ENCODE measurements at regions not wholly inside any gene's neighbourhood (a gene's known extent, or its start where the extent isn't known, plus 50 kb on each side); places are given as distances from the start of the nearest gene placed in this dataset.

DNA sequence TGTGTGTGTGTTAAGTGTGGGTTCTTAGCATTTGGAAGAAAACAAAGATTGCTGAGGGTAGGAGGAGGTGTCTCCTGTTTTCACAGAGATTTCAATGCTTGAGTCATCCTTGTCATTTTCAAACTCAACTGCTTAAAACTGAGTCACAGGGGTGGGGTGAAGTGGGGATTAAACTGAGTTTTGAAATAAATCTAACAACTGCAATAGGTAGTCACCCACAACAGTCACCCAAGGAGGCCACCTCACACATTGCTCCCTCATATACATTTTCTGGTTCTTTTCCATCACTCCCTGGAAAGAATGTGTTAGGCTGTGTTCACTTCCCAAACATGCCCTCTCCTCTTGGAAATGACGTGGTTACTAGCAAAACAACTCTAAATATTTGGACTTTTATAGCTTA is 187.7 kb upstream of the CMC1 start (continued):
- TF ChIP-seq EZH2phosphoT487 (IDR thresholded peaks at IDR 0.05; ENCODE audit: borderline replicate concordance) (no peak), POLR2A (IDR thresholded peaks at IDR 0.05; ENCODE audit: borderline replicate concordance, extremely low read depth, insufficient read depth, insufficient read length) (no peak), RAD21 (IDR thresholded peaks at IDR 0.05; ENCODE audit: low read depth) (no peak)

DNA sequence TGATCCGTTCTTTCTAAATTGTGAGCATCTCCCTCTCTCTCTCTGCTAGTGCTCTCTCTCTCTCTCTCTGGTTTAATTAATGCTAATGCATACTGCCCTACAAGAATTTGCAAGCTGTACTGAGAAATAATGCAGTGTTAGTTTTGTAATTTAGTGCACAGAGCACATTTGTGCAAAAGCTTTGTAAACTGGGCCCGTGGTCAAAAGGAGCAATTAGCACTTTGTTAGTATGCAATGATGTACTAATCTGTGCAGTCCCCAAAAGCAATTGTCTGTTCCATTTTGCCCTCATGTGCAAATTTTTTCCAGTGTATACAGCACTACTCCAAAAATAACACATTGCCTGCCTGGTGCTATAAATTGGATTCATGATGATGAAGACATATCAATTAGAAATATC is 184.6 kb upstream of the CMC1 start:
- Histone ChIP-seq H4K20me1 (ENCODE audit: insufficient read depth) (no peaks in the 10 kb centered on the region), H3K79me2 (ENCODE audit: insufficient read depth, low read length) (peaks cover 5% of the 10 kb centered on the region; the same call in 1 of the 2 replicates), H3K27me3 (ENCODE audit: insufficient read depth, low read length) (no peaks in the 10 kb centered on the region), H2AFZ (ENCODE audit: low read depth, low read length, poor library complexity, severe bottlenecking) (no peak overlapping the region), H3K4me3 (replicated peaks in 1 of 2; ENCODE audit: low read depth in 1 of 2, low read length in 2 of 2) (no peak overlapping the region), H3K9me3 (ENCODE audit: control insufficient read depth in 1 of 2, insufficient read depth in 1 of 2, low read depth in 1 of 2, low read length in 2 of 2) (no peaks in the 10 kb centered on the region), H3K27ac (ENCODE audit: low read depth, low read length) (no peak overlapping the region), H3K36me3 (ENCODE audit: control insufficient read depth in 1 of 2, insufficient read depth in 2 of 2, low read length in 2 of 2) (no peaks in the 10 kb centered on the region), H3K4me2 (ENCODE audit: low read length) (no peak overlapping the region), H3K9ac (ENCODE audit: low read length) (no peak overlapping the region), H3K9me2 (ENCODE audit: insufficient read depth) (no peaks in the 10 kb centered on the region), H3K4me1 (ENCODE audit: control insufficient read depth in 1 of 2, insufficient read depth in 2 of 2, low read length in 2 of 2) (peaks cover 0 to 40% of the 10 kb centered on the region in 2 experiments; a peak in 2 of 4 replicates)
- BruUV-seq (replicated peaks), result no TSS peak
- CTCF ChIA-PET, result no interaction called here
- intact Hi-C loops (cut with micrococcal nuclease), result loop anchor here (10.0 kb wide), 1 partner anchor 288 kb away; the partner anchor contains the start of genes AZI2 and ZCWPW2
- no peak for DNase-seq (ENCODE audit: low read depth, low spot score)
- TF ChIP-seq EGR1 (IDR thresholded peaks at IDR 0.05; ENCODE audit: low read depth) (no peak), SP1 (IDR thresholded peaks at IDR 0.05; ENCODE audit: low read depth) (no peak), ZFX (IDR thresholded peaks at IDR 0.05) (no peak)
- TF ChIP-seq, protein P1, sequence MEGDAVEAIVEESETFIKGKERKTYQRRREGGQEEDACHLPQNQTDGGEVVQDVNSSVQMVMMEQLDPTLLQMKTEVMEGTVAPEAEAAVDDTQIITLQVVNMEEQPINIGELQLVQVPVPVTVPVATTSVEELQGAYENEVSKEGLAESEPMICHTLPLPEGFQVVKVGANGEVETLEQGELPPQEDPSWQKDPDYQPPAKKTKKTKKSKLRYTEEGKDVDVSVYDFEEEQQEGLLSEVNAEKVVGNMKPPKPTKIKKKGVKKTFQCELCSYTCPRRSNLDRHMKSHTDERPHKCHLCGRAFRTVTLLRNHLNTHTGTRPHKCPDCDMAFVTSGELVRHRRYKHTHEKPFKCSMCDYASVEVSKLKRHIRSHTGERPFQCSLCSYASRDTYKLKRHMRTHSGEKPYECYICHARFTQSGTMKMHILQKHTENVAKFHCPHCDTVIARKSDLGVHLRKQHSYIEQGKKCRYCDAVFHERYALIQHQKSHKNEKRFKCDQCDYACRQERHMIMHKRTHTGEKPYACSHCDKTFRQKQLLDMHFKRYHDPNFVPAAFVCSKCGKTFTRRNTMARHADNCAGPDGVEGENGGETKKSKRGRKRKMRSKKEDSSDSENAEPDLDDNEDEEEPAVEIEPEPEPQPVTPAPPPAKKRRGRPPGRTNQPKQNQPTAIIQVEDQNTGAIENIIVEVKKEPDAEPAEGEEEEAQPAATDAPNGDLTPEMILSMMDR (IDR thresholded peaks at IDR 0.05 in 2 of 3, conservative IDR thresholded peaks at IDR 0.05 in 1 of 3; ENCODE audit: borderline replicate concordance in 1 of 3, insufficient read depth in 1 of 3, low read depth in 2 of 3, low read length in 2 of 3), result no peak
- TF ChIP-seq, protein P2, sequence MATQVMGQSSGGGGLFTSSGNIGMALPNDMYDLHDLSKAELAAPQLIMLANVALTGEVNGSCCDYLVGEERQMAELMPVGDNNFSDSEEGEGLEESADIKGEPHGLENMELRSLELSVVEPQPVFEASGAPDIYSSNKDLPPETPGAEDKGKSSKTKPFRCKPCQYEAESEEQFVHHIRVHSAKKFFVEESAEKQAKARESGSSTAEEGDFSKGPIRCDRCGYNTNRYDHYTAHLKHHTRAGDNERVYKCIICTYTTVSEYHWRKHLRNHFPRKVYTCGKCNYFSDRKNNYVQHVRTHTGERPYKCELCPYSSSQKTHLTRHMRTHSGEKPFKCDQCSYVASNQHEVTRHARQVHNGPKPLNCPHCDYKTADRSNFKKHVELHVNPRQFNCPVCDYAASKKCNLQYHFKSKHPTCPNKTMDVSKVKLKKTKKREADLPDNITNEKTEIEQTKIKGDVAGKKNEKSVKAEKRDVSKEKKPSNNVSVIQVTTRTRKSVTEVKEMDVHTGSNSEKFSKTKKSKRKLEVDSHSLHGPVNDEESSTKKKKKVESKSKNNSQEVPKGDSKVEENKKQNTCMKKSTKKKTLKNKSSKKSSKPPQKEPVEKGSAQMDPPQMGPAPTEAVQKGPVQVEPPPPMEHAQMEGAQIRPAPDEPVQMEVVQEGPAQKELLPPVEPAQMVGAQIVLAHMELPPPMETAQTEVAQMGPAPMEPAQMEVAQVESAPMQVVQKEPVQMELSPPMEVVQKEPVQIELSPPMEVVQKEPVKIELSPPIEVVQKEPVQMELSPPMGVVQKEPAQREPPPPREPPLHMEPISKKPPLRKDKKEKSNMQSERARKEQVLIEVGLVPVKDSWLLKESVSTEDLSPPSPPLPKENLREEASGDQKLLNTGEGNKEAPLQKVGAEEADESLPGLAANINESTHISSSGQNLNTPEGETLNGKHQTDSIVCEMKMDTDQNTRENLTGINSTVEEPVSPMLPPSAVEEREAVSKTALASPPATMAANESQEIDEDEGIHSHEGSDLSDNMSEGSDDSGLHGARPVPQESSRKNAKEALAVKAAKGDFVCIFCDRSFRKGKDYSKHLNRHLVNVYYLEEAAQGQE (IDR thresholded peaks at IDR 0.05; ENCODE audit: low read depth), result no peak
- TF ChIP-seq, protein P3, sequence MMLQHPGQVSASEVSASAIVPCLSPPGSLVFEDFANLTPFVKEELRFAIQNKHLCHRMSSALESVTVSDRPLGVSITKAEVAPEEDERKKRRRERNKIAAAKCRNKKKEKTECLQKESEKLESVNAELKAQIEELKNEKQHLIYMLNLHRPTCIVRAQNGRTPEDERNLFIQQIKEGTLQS (IDR thresholded peaks at IDR 0.05), result no peak
- ATAC-seq, result no peak
- POLR2A ChIA-PET, result no interaction called here
- RAD21 ChIA-PET (ENCODE audit: low non-redundant PET in 1 of 2, low total read pairs in 2 of 2, uncharacterized antibody in 2 of 2, unreplicated experiment in 2 of 2), result no interaction called here
